GM23338 (cell line): ENCODE measurements at regions not wholly inside any gene's neighbourhood (a gene's known extent, or its start where the extent isn't known, plus 50 kb on each side); places are given as distances from the start of the nearest gene placed in this dataset.
A peak's percentile ranks its signal among the peaks of the same experiment; 100 is the strongest.

Source experiments
- ATAC-seq: fragments of 200-7000 bp; cut with Tn5 transposase; 3 replicates; pipeline ENCODE4 v1.9.1; 2020
- DNase-seq: peaks from one replicate; pipeline ENCODE4 v3.0.0-alpha.2; 2015; ENCODE audit warnings: low spot score
- H2AFZ ChIP-seq: fragments of 200-600 bp; sonication (generic); 2 replicates; pipeline ENCODE4 v1.8.0; 2016; ENCODE audit warnings: antibody characterized with exemption, mild to moderate bottlenecking, moderate library complexity
- H3F3A ChIP-seq: fragments of 200-600 bp; sonication (generic); replicated peaks from 2 replicates; pipeline ENCODE4 v1.8.0; 2017; ENCODE audit warnings: antibody characterized with exemption, mixed run types, low read depth
- H3K27ac ChIP-seq: fragments of 200-600 bp; sonication (generic); 2 replicates; pipeline ENCODE4 v1.6.1; 2016; ENCODE audit warnings: low read depth
- H3K27me3 ChIP-seq: fragments of 200-600 bp; sonication (generic); 2 replicates; pipeline ENCODE4 v1.8.0; 2016; ENCODE audit warnings: mild to moderate bottlenecking, mixed run types, moderate library complexity; ENCODE audit not compliant: insufficient read depth
- H3K36me3 ChIP-seq: fragments of 200-600 bp; sonication (generic); 2 replicates; pipeline ENCODE4 v1.8.0; 2016; ENCODE audit warnings: mild to moderate bottlenecking; ENCODE audit not compliant: insufficient read depth
- H3K4me1 ChIP-seq: fragments of 200-600 bp; sonication (generic); 2 replicates; pipeline ENCODE4 v1.8.0; 2016; ENCODE audit warnings: mild to moderate bottlenecking, moderate library complexity; ENCODE audit not compliant: insufficient read depth
- H3K4me2 ChIP-seq: fragments of 200-600 bp; sonication (generic); 2 replicates; pipeline ENCODE4 v1.7.1; 2017; ENCODE audit warnings: mixed run types
- H3K4me3 ChIP-seq: fragments of 200-600 bp; sonication (generic); 2 replicates; pipeline ENCODE4 v1.6.1; 2016; ENCODE audit warnings: mixed run types
- H3K79me2 ChIP-seq: fragments of 200-600 bp; sonication (generic); replicated peaks from 2 replicates; pipeline ENCODE4 v1.8.0; 2017; ENCODE audit warnings: mild to moderate bottlenecking; ENCODE audit not compliant: insufficient read depth
- H3K9me2 ChIP-seq: fragments of 200-600 bp; sonication (generic); 2 replicates; pipeline ENCODE4 v1.8.0; 2017; ENCODE audit not compliant: insufficient read depth
- H4K20me1 ChIP-seq: fragments of 200-600 bp; sonication (generic); replicated peaks from 2 replicates; pipeline ENCODE4 v1.8.0; 2017; ENCODE audit warnings: mild to moderate bottlenecking; ENCODE audit not compliant: insufficient read depth
- H3K27ac Mint-ChIP-seq: 2 replicates; pipeline ENCODE4 v1.8.0; 2020; ENCODE audit warnings: inconsistent platforms, mild to moderate bottlenecking, moderate library complexity, mixed read lengths
- H3K27me3 Mint-ChIP-seq: 3 replicates; pipeline ENCODE4 v1.8.0; 2022; ENCODE audit warnings: low read depth, mild to moderate bottlenecking, moderate library complexity, mixed read lengths, inconsistent platforms; ENCODE audit not compliant: insufficient read depth, poor library complexity
- H3K36me3 Mint-ChIP-seq: 3 replicates; pipeline ENCODE4 v1.8.0; 2021; ENCODE audit warnings: low read depth, mild to moderate bottlenecking, inconsistent platforms, moderate library complexity, mixed read lengths
- H3K4me1 Mint-ChIP-seq: 3 replicates; pipeline ENCODE4 v1.8.0; 2020; ENCODE audit warnings: mild to moderate bottlenecking, inconsistent platforms, mixed read lengths
- H3K4me3 Mint-ChIP-seq: 3 replicates; pipeline ENCODE4 v1.8.0; 2021; ENCODE audit warnings: moderate library complexity, mild to moderate bottlenecking, inconsistent platforms, mixed read lengths
- H3K9me3 Mint-ChIP-seq: 3 replicates; pipeline ENCODE4 v1.8.0; 2020; ENCODE audit warnings: moderate library complexity, mild to moderate bottlenecking, inconsistent platforms, mixed read lengths
- CREB1 ChIP-seq: fragments of 250-450 bp; sonication (Bioruptor Pico); IDR thresholded peaks from 2 replicates; pipeline ENCODE4 v1.5.0; 2020; ENCODE audit warnings: low read depth, mild to moderate bottlenecking, moderate library complexity
- ETS1 ChIP-seq: IDR thresholded peaks from 2 replicates; pipeline ENCODE4 v1.6.1; 2016; ENCODE audit warnings: antibody characterized with exemption
- EZH2 ChIP-seq: fragments of 200-600 bp; sonication (generic); IDR thresholded peaks from one replicate; pipeline ENCODE4 v1.8.0; 2017; ENCODE audit warnings: antibody characterized with exemption, mild to moderate bottlenecking, low read depth; ENCODE audit not compliant: unreplicated experiment
- EZH2phosphoT487 ChIP-seq: fragments of 200-600 bp; sonication (generic); IDR thresholded peaks from one replicate; pipeline ENCODE4 v1.8.1; 2018; ENCODE audit warnings: antibody characterized with exemption; ENCODE audit not compliant: unreplicated experiment
- NANOG ChIP-seq: IDR thresholded peaks from 2 replicates; pipeline ENCODE4 v1.6.1; 2016; ENCODE audit warnings: antibody characterized with exemption, borderline replicate concordance
- POLR2AphosphoS5 ChIP-seq: IDR thresholded peaks from 2 replicates; pipeline ENCODE4 v1.6.1; 2016; ENCODE audit warnings: antibody characterized with exemption, low read depth
- REST ChIP-seq: IDR thresholded peaks from one replicate; pipeline ENCODE4 v1.6.1; 2018; ENCODE audit warnings: antibody characterized with exemption; ENCODE audit not compliant: unreplicated experiment
- STAT1 ChIP-seq: IDR thresholded peaks from one replicate; pipeline ENCODE4 v1.6.1; 2016; ENCODE audit warnings: antibody characterized with exemption; ENCODE audit not compliant: unreplicated experiment
- ZNF114 ChIP-seq: fragments of 250-450 bp; sonication (Bioruptor Pico); IDR thresholded peaks from 2 replicates; pipeline ENCODE4 v1.5.0; 2020; ENCODE audit warnings: mild to moderate bottlenecking, moderate library complexity
- ZNF331 ChIP-seq: fragments of 250-450 bp; sonication (Bioruptor Pico); IDR thresholded peaks from 2 replicates; pipeline ENCODE4 v1.5.0; 2020; ENCODE audit warnings: low read depth, mild to moderate bottlenecking, moderate library complexity
- ZNF462 ChIP-seq: fragments of 250-450 bp; sonication (Bioruptor Pico); IDR thresholded peaks from 2 replicates; pipeline ENCODE4 v1.5.0; 2020; ENCODE audit warnings: mild to moderate bottlenecking, moderate library complexity

GRCh38 chr2:185318271-185318724 is 420.3 kb upstream of the FSIP2 start:
- no peaks in the 10 kb centered on the region for H3K36me3 ChIP-seq
- Mint-ChIP-seq H3K36me3 (no peaks in the 10 kb centered on the region), H3K27me3 (peaks cover 2% of the 10 kb centered on the region), H3K4me3 (no peak overlapping the region), H3K27ac (no peak overlapping the region), H3K9me3 (no peaks in the 10 kb centered on the region), H3K4me1 (peaks cover 12% of the 10 kb centered on the region)
- DNase-seq (peak; percentile 9), ATAC-seq (no peak)
- no peaks in the 10 kb centered on the region for H3K79me2 ChIP-seq
- no peaks in the 10 kb centered on the region for H3K9me2 ChIP-seq
- H3K4me1 ChIP-seq, result no peaks in the 10 kb centered on the region; the same call in 1 of the 2 replicates
- no peak for TF ChIP-seq EZH2phosphoT487
- no peak for TF ChIP-seq CREB1 (CRISPR knock-in tag)
- TF ChIP-seq ETS1, result no peak
- TF ChIP-seq ZNF331 (CRISPR knock-in tag), result no peak
- no peak for TF ChIP-seq REST
- no peak for TF ChIP-seq NANOG
- TF ChIP-seq ZNF114 (CRISPR knock-in tag), result no peak
- H3K4me2 ChIP-seq, result no peak overlapping the region
- no peaks in the 10 kb centered on the region for H3K27me3 ChIP-seq
- no peak overlapping the region for H3K27ac ChIP-seq
- H3F3A ChIP-seq, result no peaks in the 10 kb centered on the region
- H3K4me3 ChIP-seq, result no peak overlapping the region
- no peaks in the 10 kb centered on the region for H4K20me1 ChIP-seq
- no peak overlapping the region for H2AFZ ChIP-seq

- Histone ChIP-seq H3K27me3 (no peaks in the 10 kb centered on the region), H3K4me3 (no peak overlapping the region), H4K20me1 (no peaks in the 10 kb centered on the region), H3F3A (no peaks in the 10 kb centered on the region), H3K4me2 (no peak overlapping the region), H3K36me3 (no peaks in the 10 kb centered on the region), H3K79me2 (no peaks in the 10 kb centered on the region), H3K27ac (no peak overlapping the region), H3K9me2 (no peaks in the 10 kb centered on the region), H2AFZ (no peak overlapping the region), H3K4me1 (no peaks in the 10 kb centered on the region)
- H3K9me3 Mint-ChIP-seq, result peaks cover 9% of the 10 kb centered on the region
- no peaks in the 10 kb centered on the region for H3K4me1 Mint-ChIP-seq
- no peak for ATAC-seq
- TF ChIP-seq NANOG (no peak), ZNF114 (CRISPR knock-in tag) (no peak), ZNF462 (CRISPR knock-in tag) (no peak), POLR2AphosphoS5 (no peak), STAT1 (no peak), EZH2 (no peak)
- H3K27me3 Mint-ChIP-seq, result peaks cover 1% of the 10 kb centered on the region
- no peak for DNase-seq
- H3K27ac Mint-ChIP-seq, result no peak overlapping the region
- no peak overlapping the region for H3K4me3 Mint-ChIP-seq
- peaks cover 6% of the 10 kb centered on the region; the same call in 2 of the 3 replicates for H3K36me3 Mint-ChIP-seq
Observed at GRCh38 chr2:185335879-185336278, 402.7 kb upstream of the FSIP2 start.
